SK-N-SH (cell line): ENCODE measurements at regions not wholly inside any gene's neighbourhood (a gene's known extent, or its start where the extent isn't known, plus 50 kb on each side); places are given as distances from the start of the nearest gene placed in this dataset.

Experiments
- EP300 ChIP-seq, 2 experiments: IDR thresholded peaks; 2 replicates each; pipeline versions ENCODE4 v1.4.0 to v1.6.1; 2012; ENCODE audit warnings: borderline replicate concordance in 1 of 2, low read depth in 1 of 2, low read length in 1 of 2
- TF ChIP-seq, protein P1 (sequence below): fragments of 200-600 bp; sonication (generic); IDR thresholded peaks from 2 replicates; pipeline ENCODE4 v1.6.1; 2017; ENCODE audit warnings: antibody characterized with exemption, mild to moderate bottlenecking, moderate library complexity

DNA sequence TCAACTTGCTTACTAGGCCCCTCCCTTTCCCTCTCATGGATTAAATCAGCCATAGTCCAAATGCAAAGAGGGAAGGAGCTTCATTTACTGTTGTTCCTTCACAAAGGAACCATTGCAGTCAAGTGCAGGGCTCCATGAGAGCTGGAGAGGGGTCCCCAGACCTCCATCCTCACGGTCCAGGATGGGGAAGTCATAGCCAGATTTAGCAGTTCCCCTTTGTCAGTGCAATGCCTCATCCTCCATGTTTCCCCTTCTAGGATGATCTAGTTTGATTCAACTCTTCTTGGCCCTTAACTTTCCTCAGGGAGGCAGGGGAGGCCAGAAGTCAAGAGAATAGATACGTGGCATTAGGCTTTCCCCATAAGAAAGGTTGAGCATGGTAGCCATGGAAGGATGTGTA, 66.5 kb upstream of the FUCA2 start:
- TF ChIP-seq, protein P1, sequence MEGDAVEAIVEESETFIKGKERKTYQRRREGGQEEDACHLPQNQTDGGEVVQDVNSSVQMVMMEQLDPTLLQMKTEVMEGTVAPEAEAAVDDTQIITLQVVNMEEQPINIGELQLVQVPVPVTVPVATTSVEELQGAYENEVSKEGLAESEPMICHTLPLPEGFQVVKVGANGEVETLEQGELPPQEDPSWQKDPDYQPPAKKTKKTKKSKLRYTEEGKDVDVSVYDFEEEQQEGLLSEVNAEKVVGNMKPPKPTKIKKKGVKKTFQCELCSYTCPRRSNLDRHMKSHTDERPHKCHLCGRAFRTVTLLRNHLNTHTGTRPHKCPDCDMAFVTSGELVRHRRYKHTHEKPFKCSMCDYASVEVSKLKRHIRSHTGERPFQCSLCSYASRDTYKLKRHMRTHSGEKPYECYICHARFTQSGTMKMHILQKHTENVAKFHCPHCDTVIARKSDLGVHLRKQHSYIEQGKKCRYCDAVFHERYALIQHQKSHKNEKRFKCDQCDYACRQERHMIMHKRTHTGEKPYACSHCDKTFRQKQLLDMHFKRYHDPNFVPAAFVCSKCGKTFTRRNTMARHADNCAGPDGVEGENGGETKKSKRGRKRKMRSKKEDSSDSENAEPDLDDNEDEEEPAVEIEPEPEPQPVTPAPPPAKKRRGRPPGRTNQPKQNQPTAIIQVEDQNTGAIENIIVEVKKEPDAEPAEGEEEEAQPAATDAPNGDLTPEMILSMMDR: no peak
- no peak for TF ChIP-seq EP300 (IDR thresholded peaks at IDR 0.05; ENCODE audit: borderline replicate concordance in 1 of 2, low read depth in 1 of 2, low read length in 1 of 2)
